DND-41 (cell line): ENCODE measurements at regions not wholly inside any gene's neighbourhood (a gene's known extent, or its start where the extent isn't known, plus 50 kb on each side); places are given as distances from the start of the nearest gene placed in this dataset.

Experiments
- ATAC-seq: fragments of 200-7000 bp; cut with Tn5 transposase; 3 replicates; pipeline ENCODE4 v1.9.1; 2021; ENCODE audit warnings: low read depth; ENCODE audit not compliant: insufficient read depth
- DNase-seq: peaks from one replicate; pipeline ENCODE4 v3.0.0-alpha.2; 2020
- H2AFZ ChIP-seq: 2 replicates; pipeline ENCODE4 v1.6.0; 2012; ENCODE audit warnings: low read depth, low read length
- H3K27ac ChIP-seq: 2 replicates; pipeline ENCODE4 v1.5.1; 2012; ENCODE audit warnings: low read length, inconsistent platforms
- H3K27me3 ChIP-seq: fragments of 200-600 bp; sonication (generic); 2 replicates; pipeline ENCODE4 v1.6.0; 2012; ENCODE audit warnings: low read length, mild to moderate bottlenecking, inconsistent platforms; ENCODE audit not compliant: insufficient read depth, poor library complexity
- H3K36me3 ChIP-seq: 2 replicates; pipeline ENCODE4 v1.5.1; 2012; ENCODE audit warnings: low read length, inconsistent platforms; ENCODE audit not compliant: insufficient read depth
- H3K4me1 ChIP-seq: 2 replicates; pipeline ENCODE4 v1.5.1; 2012; ENCODE audit warnings: mild to moderate bottlenecking, low read length; ENCODE audit not compliant: insufficient read depth
- H3K4me2 ChIP-seq: 2 replicates; pipeline ENCODE4 v1.6.0; 2012; ENCODE audit warnings: mild to moderate bottlenecking, moderate library complexity, low read length, inconsistent platforms; ENCODE audit not compliant: insufficient read depth
- H3K4me3 ChIP-seq, 2 experiments: fragments of 200-600 bp in 1 of 2; shearing (Covaris generic) in 1 of 2; 2 replicates each; pipeline ENCODE4 v1.5.1; 2012 to 2016; ENCODE audit warnings: inconsistent platforms in 2 of 2, low read length in 2 of 2, mild to moderate bottlenecking in 2 of 2, low read depth in 1 of 2, moderate library complexity in 1 of 2
- H3K79me2 ChIP-seq: 2 replicates; pipeline ENCODE4 v1.6.0; 2012; ENCODE audit warnings: low read length, inconsistent platforms; ENCODE audit not compliant: insufficient read depth
- H3K9ac ChIP-seq: 2 replicates; pipeline ENCODE4 v1.6.0; 2012; ENCODE audit warnings: low read depth, mild to moderate bottlenecking, inconsistent platforms, low read length, moderate library complexity
- H3K9me3 ChIP-seq: 2 replicates; pipeline ENCODE4 v1.5.1; 2012; ENCODE audit warnings: low read length, moderate library complexity, mild to moderate bottlenecking, inconsistent platforms; ENCODE audit not compliant: insufficient read depth, severe bottlenecking
- H4K20me1 ChIP-seq: 2 replicates; pipeline ENCODE4 v1.6.0; 2012; ENCODE audit warnings: low read length; ENCODE audit not compliant: insufficient read depth
- CTCF ChIP-seq: IDR thresholded peaks from 2 replicates; pipeline ENCODE4 v1.5.1; 2012; ENCODE audit warnings: borderline replicate concordance, low read length, moderate library complexity, mild to moderate bottlenecking; ENCODE audit not compliant: poor library complexity, severe bottlenecking; ENCODE audit errors: extremely low read depth
- EZH2 ChIP-seq: IDR thresholded peaks from 3 replicates; pipeline ENCODE4 v1.6.1; 2012; ENCODE audit warnings: borderline replicate concordance, low read depth, mild to moderate bottlenecking, moderate library complexity, low read length, inconsistent platforms; ENCODE audit not compliant: severe bottlenecking

GRCh38 chr13:76775088-76775740 is 111.0 kb downstream of the KCTD12 start:
- Histone ChIP-seq H3K79me2 (no peaks in the 10 kb centered on the region), H3K4me3 (no peak overlapping the region), H4K20me1 (no peaks in the 10 kb centered on the region), H3K4me2 (no peak overlapping the region), H3K27ac (no peak overlapping the region), H2AFZ (no peak overlapping the region), H3K36me3 (no peaks in the 10 kb centered on the region), H3K4me1 (no peaks in the 10 kb centered on the region), H3K27me3 (no peaks in the 10 kb centered on the region), H3K9me3 (no peaks in the 10 kb centered on the region), H3K9ac (no peak overlapping the region)
- TF ChIP-seq EZH2 (no peak), CTCF (no peak)
- no peak for ATAC-seq
- no peak for DNase-seq

GRCh38 chr13:76773448-76774094 is 112.6 kb downstream of the KCTD12 start:
- Histone ChIP-seq H2AFZ (no peak overlapping the region), H3K4me1 (no peaks in the 10 kb centered on the region)
- no peak for TF ChIP-seq CTCF
- TF ChIP-seq EZH2 = no peak

GRCh38 chr13:76772241-76772640 is 114.0 kb downstream of the KCTD12 start:
- Histone ChIP-seq H3K27me3 (no peaks in the 10 kb centered on the region), H3K9ac (no peak overlapping the region), H3K4me2 (no peak overlapping the region), H3K27ac (no peak overlapping the region), H3K79me2 (no peaks in the 10 kb centered on the region), H3K9me3 (no peaks in the 10 kb centered on the region), H4K20me1 (no peaks in the 10 kb centered on the region), H2AFZ (no peak overlapping the region), H3K36me3 (no peaks in the 10 kb centered on the region), H3K4me3 (no peak overlapping the region), H3K4me1 (no peaks in the 10 kb centered on the region)
- TF ChIP-seq EZH2 (no peak), CTCF (no peak)
- DNase-seq = no peak
- ATAC-seq = no peak

More at GRCh38 chr13:76773448-76774094, 112.6 kb downstream of the KCTD12 start:
- H3K36me3 ChIP-seq = no peaks in the 10 kb centered on the region
- DNase-seq (no peak), ATAC-seq (no peak)
- H3K27me3 ChIP-seq = no peaks in the 10 kb centered on the region
- no peak overlapping the region for H3K4me3 ChIP-seq
- H3K27ac ChIP-seq = no peak overlapping the region
- no peaks in the 10 kb centered on the region for H3K9me3 ChIP-seq
- no peak overlapping the region for H3K9ac ChIP-seq
- no peaks in the 10 kb centered on the region for H3K79me2 ChIP-seq
- no peaks in the 10 kb centered on the region for H4K20me1 ChIP-seq
- H3K4me2 ChIP-seq = no peak overlapping the region
